ENCODE measurements at regions not wholly inside any gene's neighbourhood (a gene's known extent, or its start where the extent isn't known, plus 50 kb on each side); places are given as distances from the start of the nearest gene placed in this dataset.

DNA sequence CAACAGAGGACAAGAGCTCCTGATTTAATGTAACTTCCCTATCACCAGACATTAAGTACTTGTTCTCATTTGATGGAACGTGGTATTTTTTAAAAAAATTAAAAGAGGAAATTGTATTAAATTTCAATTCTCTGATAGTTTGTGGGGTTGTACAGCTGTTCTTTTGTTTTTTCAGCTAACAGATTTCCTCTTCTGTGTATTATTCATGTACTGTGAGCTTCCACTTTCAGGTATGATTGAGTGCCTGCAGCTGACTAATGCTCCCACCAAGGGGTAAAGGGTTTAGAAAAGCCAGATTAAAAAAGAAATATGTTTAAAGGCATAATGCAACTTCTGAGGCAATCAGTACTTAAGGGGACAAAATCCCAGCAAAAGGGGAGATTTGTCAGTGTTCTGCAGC lies 117.7 kb upstream of the ACTBL2 start:
- TF ChIP-seq EZH2 (IDR thresholded peaks at IDR 0.05; ENCODE audit: borderline replicate concordance, low read depth, low read length, severe bottlenecking), result no peak
- TF ChIP-seq, protein P1, sequence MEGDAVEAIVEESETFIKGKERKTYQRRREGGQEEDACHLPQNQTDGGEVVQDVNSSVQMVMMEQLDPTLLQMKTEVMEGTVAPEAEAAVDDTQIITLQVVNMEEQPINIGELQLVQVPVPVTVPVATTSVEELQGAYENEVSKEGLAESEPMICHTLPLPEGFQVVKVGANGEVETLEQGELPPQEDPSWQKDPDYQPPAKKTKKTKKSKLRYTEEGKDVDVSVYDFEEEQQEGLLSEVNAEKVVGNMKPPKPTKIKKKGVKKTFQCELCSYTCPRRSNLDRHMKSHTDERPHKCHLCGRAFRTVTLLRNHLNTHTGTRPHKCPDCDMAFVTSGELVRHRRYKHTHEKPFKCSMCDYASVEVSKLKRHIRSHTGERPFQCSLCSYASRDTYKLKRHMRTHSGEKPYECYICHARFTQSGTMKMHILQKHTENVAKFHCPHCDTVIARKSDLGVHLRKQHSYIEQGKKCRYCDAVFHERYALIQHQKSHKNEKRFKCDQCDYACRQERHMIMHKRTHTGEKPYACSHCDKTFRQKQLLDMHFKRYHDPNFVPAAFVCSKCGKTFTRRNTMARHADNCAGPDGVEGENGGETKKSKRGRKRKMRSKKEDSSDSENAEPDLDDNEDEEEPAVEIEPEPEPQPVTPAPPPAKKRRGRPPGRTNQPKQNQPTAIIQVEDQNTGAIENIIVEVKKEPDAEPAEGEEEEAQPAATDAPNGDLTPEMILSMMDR (IDR thresholded peaks at IDR 0.05; ENCODE audit: borderline replicate concordance, extremely low read depth, low read length, poor library complexity, severe bottlenecking), result no peak
